Fibroblast of gingiva (primary cell): ENCODE measurements at regions not wholly inside any gene's neighbourhood (a gene's known extent, or its start where the extent isn't known, plus 50 kb on each side); places are given as distances from the start of the nearest gene placed in this dataset.
A peak's percentile ranks its signal among the peaks of the same experiment; 100 is the strongest.

Experiments used
- DNase-seq: peaks from one replicate; pipeline ENCODE4 v3.0.0-alpha.2; 2011; ENCODE audit warnings: low read depth

- no peak for DNase-seq
Measured at GRCh38 chr10:10307551-10307950, 710.1 kb upstream of the CELF2 start.

GRCh38 chr10:10310498-10310897, 707.2 kb upstream of the CELF2 start:
- DNase-seq: no peak

GRCh38 chr10:10311966-10312365, 705.7 kb upstream of the CELF2 start:
- DNase-seq: no peak

- DNase-seq: no peak
Measured at GRCh38 chr10:10313149-10313835, 704.4 kb upstream of the CELF2 start.

- DNase-seq: no peak
Measured at GRCh38 chr10:10314626-10315025, 703.0 kb upstream of the CELF2 start.

- DNase-seq: no peak
Measured at GRCh38 chr10:10315989-10316388, 701.7 kb upstream of the CELF2 start.

GRCh38 chr10:10317151-10317550, 700.5 kb upstream of the CELF2 start:
- no peak for DNase-seq

GRCh38 chr10:10318856-10319255, 698.8 kb upstream of the CELF2 start:
- DNase-seq: no peak

- DNase-seq: peak; percentile 22
Measured at GRCh38 chr10:10320956-10321355, 696.7 kb upstream of the CELF2 start.

- no peak for DNase-seq
Measured at GRCh38 chr10:10326116-10326515, 691.6 kb upstream of the CELF2 start.

GRCh38 chr10:10327934-10328333, 689.7 kb upstream of the CELF2 start:
- no peak for DNase-seq

- peak; percentile 26 for DNase-seq
Measured at GRCh38 chr10:10330418-10330817, 687.3 kb upstream of the CELF2 start.

- DNase-seq: no peak
Measured at GRCh38 chr10:10332786-10333185, 684.9 kb upstream of the CELF2 start.

GRCh38 chr10:10333622-10334021, 684.0 kb upstream of the CELF2 start:
- no peak for DNase-seq

GRCh38 chr10:10338339-10338738, 679.3 kb upstream of the CELF2 start:
- DNase-seq: no peak

GRCh38 chr10:10346390-10347150, 671.1 kb upstream of the CELF2 start:
- no peak for DNase-seq

GRCh38 chr10:10350050-10350449, 667.6 kb upstream of the CELF2 start:
- DNase-seq: no peak

- no peak for DNase-seq
Measured at GRCh38 chr10:10351451-10351850, 666.2 kb upstream of the CELF2 start.

GRCh38 chr10:10353326-10353868, 664.3 kb upstream of the CELF2 start:
- no peak for DNase-seq

- no peak for DNase-seq
Measured at GRCh38 chr10:10359263-10359662, 658.4 kb upstream of the CELF2 start.

- no peak for DNase-seq
Measured at GRCh38 chr10:10361301-10361885, 656.3 kb upstream of the CELF2 start.

GRCh38 chr10:10362800-10363199, 654.9 kb upstream of the CELF2 start:
- no peak for DNase-seq

GRCh38 chr10:10363217-10363616, 654.5 kb upstream of the CELF2 start:
- no peak for DNase-seq
